HG02798 (cell line): ENCODE measurements at regions not wholly inside any gene's neighbourhood (a gene's known extent, or its start where the extent isn't known, plus 50 kb on each side); places are given as distances from the start of the nearest gene placed in this dataset.
"Not testable (repeated sequence)": the region's sequence is repeated elsewhere in the genome, so short reads cannot be mapped to it uniquely, and the experiment has no call there.

Experiments
- ATAC-seq: cut with Tn5 transposase; IDR thresholded peaks from one replicate; pipeline ENCODE4 v1.9.1; 2021; ENCODE audit warnings: mild to moderate bottlenecking; ENCODE audit not compliant: unreplicated experiment, poor library complexity

- peak; percentile 89 for ATAC-seq
Observed at GRCh38 chr15:30470601-30471365, 56.7 kb upstream of the GOLGA8R start.

- not testable (repeated sequence) for ATAC-seq
Observed at GRCh38 chr15:30471366-30471749, 57.3 kb upstream of the GOLGA8R start.

- not testable (repeated sequence) for ATAC-seq
Observed at GRCh38 chr15:30471817-30472551, 57.9 kb upstream of the GOLGA8R start.

GRCh38 chr15:30484887-30485286, 67.0 kb upstream of the GOLGA8Q start:
- not testable (repeated sequence) for ATAC-seq

GRCh38 chr15:30489237-30489636, 62.6 kb upstream of the GOLGA8Q start:
- not testable (repeated sequence) for ATAC-seq

GRCh38 chr15:30490334-30490733, 61.5 kb upstream of the GOLGA8Q start:
- not testable (repeated sequence) for ATAC-seq

GRCh38 chr15:30493947-30494346, 57.9 kb upstream of the GOLGA8Q start:
- not testable (repeated sequence) for ATAC-seq

- ATAC-seq: not testable (repeated sequence)
Observed at GRCh38 chr15:30497275-30497674, 54.6 kb upstream of the GOLGA8Q start.

GRCh38 chr15:30499233-30499632, 52.6 kb upstream of the GOLGA8Q start:
- not testable (repeated sequence) for ATAC-seq

GRCh38 chr15:30500511-30500910, 51.3 kb upstream of the GOLGA8Q start:
- not testable (repeated sequence) for ATAC-seq
